Testis (tissue), 2 donors: ENCODE measurements at regions not wholly inside any gene's neighbourhood (a gene's known extent, or its start where the extent isn't known, plus 50 kb on each side); places are given as distances from the start of the nearest gene placed in this dataset.
"Not testable (repeated sequence)": the region's sequence is repeated elsewhere in the genome, so short reads cannot be mapped to it uniquely, and the experiment has no call there.

Experiments used
- DNase-seq: peaks from one replicate; pipeline ENCODE4 v3.0.0-alpha.2; 2019
- H3K27ac ChIP-seq, 2 donors: fragments of 200-600 bp; sonication (generic); one replicate each; pipeline ENCODE4 v1.5.1; 2019
- H3K27me3 ChIP-seq: fragments of 200-600 bp; sonication (generic); one replicate; pipeline ENCODE4 v1.5.1; 2019
- H3K36me3 ChIP-seq: fragments of 200-600 bp; sonication (generic); one replicate; pipeline ENCODE4 v1.5.1; 2017; ENCODE audit warnings: low read depth; ENCODE audit errors: missing control alignments
- H3K4me1 ChIP-seq: fragments of 200-600 bp; sonication (generic); one replicate; pipeline ENCODE4 v1.5.1; 2019
- H3K4me3 ChIP-seq, 2 donors: fragments of 200-600 bp; sonication (generic); one replicate each; pipeline ENCODE4 v1.5.1; 2017 to 2019
- H3K9me3 ChIP-seq: fragments of 200-600 bp; sonication (generic); one replicate; pipeline ENCODE4 v1.5.1; 2017
- CTCF ChIP-seq, 3 experiments: fragments of 450-650 bp in 2 of 3; fragments of 200-600 bp in 1 of 3; sonication (generic) in 1 of 3; IDR thresholded peaks; one replicate each; pipeline ENCODE4 v1.5.1; 2016 to 2019; ENCODE audit warnings: antibody characterized with exemption in 3 of 3, mild to moderate bottlenecking in 2 of 3, moderate library complexity in 1 of 3
- POLR2A ChIP-seq: fragments of 450-650 bp; IDR thresholded peaks from one replicate; pipeline ENCODE4 v1.6.1; 2017; ENCODE audit warnings: antibody characterized with exemption, mild to moderate bottlenecking, moderate library complexity
- WGBS, 2 donors: methylation state at CpG; one replicate each; pipeline ENCODE4 v1.1.5; 2018; 5-methylcytosine and 5-hydroxymethylcytosine counted together
- intact Hi-C: fragments of 100-400 bp; cut with DNase I; formaldehyde crosslinking; loops from one replicate; pipeline ENCODE4 v1.15.1; 2023; ENCODE audit warnings: low total_unique reads

GRCh38 chr12:75648856-75649255 is 137.4 kb upstream of the KRR1 start:
- DNase-seq = no peak
- WGBS, 2 donors = 36 to 57% methylated on average over 3 of the region's 3 CpGs
- TF ChIP-seq POLR2A (no peak), CTCF (IDR thresholded peaks at IDR 0.05) (no peak)
- H3K4me3 ChIP-seq = no peak overlapping the region
- peaks cover 22% of the 10 kb centered on the region for H3K4me1 ChIP-seq
- intact Hi-C loops = no loop called here
- peak overlapping the region in 1 of 2 donors; percentile 72 for H3K27ac ChIP-seq
- no peaks in the 10 kb centered on the region for H3K27me3 ChIP-seq
- H3K36me3 ChIP-seq = no peaks in the 10 kb centered on the region
- H3K9me3 ChIP-seq = no peaks in the 10 kb centered on the region

DNA sequence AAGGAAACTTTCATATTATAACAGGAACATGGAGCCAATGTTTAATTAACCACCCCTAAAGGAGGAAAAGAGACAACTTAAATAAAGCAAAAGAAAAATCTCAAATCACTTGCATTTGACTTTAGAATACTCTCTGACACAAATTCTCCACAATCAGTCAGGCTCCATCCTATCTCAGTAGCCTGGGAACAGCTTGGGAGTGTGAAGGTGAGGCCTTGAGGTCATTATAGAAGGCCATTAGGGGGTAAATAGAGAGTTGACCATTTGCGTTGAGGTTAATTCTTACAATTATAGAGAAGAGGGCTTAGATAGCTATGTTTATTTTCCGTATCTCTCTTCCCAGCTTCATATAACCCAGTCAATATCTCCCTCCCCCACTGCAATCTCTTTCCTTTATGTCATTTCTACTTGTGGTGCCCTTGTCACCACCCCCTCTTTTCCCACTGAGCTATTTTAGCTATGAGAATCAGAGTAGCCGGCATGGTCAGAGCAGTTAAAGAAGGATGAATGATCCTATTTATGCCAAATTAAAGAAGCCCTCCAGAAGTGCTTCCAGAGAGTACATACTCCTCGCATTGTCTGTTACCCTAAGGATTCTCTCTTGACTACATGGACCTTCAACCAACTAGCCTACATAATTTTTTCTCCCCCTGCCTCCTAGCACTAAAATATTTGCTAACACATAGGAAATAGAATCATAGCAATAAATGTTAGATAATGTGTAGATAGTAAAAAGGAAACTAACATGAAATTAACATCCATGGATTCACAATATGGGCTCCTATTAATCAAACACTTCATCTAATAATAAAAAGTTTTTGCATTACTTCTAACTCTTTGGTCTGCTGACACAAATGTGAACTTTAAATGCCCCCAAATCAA is 135.2 kb upstream of the KRR1 start:
- DNase-seq = no peak
- Histone ChIP-seq H3K9me3 (no peaks in the 10 kb centered on the region), H3K27ac (no peak overlapping the region), H3K36me3 (no peaks in the 10 kb centered on the region), H3K4me3 (no peak overlapping the region), H3K4me1 (peaks cover 17% of the 10 kb centered on the region), H3K27me3 (no peaks in the 10 kb centered on the region)
- TF ChIP-seq POLR2A (no peak), CTCF (IDR thresholded peaks at IDR 0.05) (no peak)
- 68 to 70% methylated on average over 4 of the region's 4 CpGs for WGBS, 2 donors
- intact Hi-C loops = no loop called here

DNA sequence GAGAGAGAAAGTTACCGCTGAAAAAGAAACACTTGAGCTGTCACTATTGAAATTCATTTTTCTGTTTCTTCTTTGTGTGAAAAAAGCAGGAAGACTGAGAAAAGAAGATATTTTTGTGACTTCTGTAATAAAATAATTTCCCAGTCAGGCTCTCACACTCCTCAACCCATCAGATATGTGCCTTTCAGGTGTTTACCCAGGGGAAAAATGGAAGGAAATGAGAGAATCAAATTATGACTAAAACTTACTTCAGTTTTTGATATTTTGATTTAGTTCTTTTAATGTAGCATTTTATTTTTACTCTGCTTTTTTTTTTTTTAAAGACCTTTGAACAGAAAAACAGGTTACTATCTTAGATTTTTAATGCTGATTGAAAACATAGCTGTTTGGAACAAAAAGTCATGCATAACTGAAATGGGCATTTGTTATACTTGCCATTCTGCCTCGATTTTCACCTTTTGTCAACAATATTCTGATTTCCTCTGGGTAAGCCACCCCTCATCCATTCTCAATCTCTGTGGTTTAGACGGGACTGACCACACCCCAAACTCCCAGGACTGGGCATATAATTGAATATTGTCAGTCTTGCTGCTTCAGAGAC is 133.2 kb upstream of the KRR1 start:
- no peak for DNase-seq
- Histone ChIP-seq H3K36me3 (no peaks in the 10 kb centered on the region), H3K27me3 (no peaks in the 10 kb centered on the region), H3K4me3 (no peak overlapping the region), H3K4me1 (peaks cover 6% of the 10 kb centered on the region), H3K9me3 (no peaks in the 10 kb centered on the region), H3K27ac (no peak overlapping the region)
- WGBS, 2 donors = 90 to 92% methylated on average over 3 of the region's 3 CpGs
- TF ChIP-seq CTCF (IDR thresholded peaks at IDR 0.05) = no peak
- no peak for TF ChIP-seq POLR2A
- intact Hi-C loops = no loop called here

DNA sequence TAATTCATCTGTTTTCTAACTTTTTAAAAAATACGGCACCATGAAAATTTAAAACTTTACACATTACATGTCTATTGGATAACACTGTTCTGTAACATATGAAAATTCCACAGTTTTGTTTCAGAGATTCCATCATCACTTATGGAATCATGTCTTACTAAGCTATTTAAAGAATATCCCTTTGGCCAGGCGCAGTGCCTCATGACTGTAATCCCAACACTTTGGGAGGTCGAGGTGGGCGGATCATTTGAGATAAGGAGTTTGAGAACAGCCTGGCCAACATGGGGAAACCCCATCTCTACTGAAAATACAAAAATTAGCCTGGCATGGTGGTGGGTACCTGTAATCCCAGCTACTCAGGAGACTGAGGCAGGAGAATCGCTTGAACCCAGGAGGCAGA is 131.7 kb upstream of the KRR1 start:
- H3K4me3 ChIP-seq, H3K4me1 ChIP-seq, DNase-seq, intact Hi-C loops, H3K9me3 ChIP-seq, H3K27me3 ChIP-seq, H3K36me3 ChIP-seq, H3K27ac ChIP-seq: not testable (repeated sequence)
- 89 to 90% methylated on average over 5 of the region's 5 CpGs for WGBS, 2 donors

GRCh38 chr12:75642226-75642625 is 130.8 kb upstream of the KRR1 start:
- TF ChIP-seq CTCF (IDR thresholded peaks at IDR 0.05) = no peak
- no peak for TF ChIP-seq POLR2A
- intact Hi-C loops = no loop called here
- no peak for DNase-seq

More at GRCh38 chr12:75642226-75642625, 130.8 kb upstream of the KRR1 start:
- Histone ChIP-seq H3K4me3 (no peak overlapping the region), H3K9me3 (no peaks in the 10 kb centered on the region), H3K4me1 (no peaks in the 10 kb centered on the region), H3K36me3 (no peaks in the 10 kb centered on the region), H3K27ac (no peak overlapping the region), H3K27me3 (no peaks in the 10 kb centered on the region)
- WGBS, 2 donors = 38 to 44% methylated on average over 1 of the region's 1 CpG
